GM19467 (cell line): ENCODE measurements at regions not wholly inside any gene's neighbourhood (a gene's known extent, or its start where the extent isn't known, plus 50 kb on each side); places are given as distances from the start of the nearest gene placed in this dataset.
"Not testable (repeated sequence)": the region's sequence is repeated elsewhere in the genome, so short reads cannot be mapped to it uniquely, and the experiment has no call there.

Experiments
- ATAC-seq: cut with Tn5 transposase; IDR thresholded peaks from one replicate; pipeline ENCODE4 v1.9.1; 2021; ENCODE audit warnings: mild to moderate bottlenecking, moderate library complexity; ENCODE audit not compliant: unreplicated experiment

DNA sequence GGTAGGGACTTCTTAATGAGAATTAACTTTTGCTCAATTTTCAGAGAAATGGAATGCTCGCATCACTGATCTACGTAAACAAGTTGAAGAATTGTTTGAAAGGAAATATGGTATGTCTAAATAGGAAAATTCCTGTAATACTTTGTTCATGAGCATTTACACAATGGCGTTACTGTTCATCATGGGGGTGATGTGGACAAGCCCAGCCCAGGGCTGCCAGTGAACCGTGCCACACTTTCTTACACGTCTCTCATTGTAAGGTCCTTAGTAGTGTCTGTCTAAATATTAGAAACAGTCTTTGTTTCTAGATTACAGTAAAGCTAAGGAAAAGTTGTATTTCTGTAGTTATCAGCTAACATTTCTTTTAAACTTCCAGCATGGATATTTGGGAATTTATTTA, 91.0 kb upstream of the SPDYE9 start:
- not testable (repeated sequence) for ATAC-seq

GRCh38 chr7:73175322-73175721, 89.5 kb upstream of the SPDYE9 start:
- ATAC-seq: not testable (repeated sequence)

DNA sequence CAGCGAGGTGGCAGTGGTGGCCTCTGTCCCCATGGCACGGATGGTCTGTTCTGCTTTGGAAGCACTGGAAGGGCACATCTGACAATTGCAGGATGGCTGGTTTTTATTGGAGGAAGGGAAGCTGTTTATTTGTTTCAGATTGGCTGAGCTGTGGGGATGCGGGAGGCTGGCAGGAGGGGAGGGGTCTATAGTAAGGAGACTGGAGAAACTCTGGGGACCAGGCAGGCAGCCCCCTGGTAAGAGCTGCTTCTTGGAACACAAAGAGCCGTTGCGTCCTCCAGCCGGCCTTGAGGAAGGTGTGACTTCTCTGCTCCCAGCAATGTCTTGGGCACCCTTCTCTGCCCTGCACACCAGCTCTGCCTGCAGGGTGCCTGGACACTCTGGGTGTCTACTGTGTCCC, 85.1 kb upstream of the SPDYE9 start:
- not testable (repeated sequence) for ATAC-seq

DNA sequence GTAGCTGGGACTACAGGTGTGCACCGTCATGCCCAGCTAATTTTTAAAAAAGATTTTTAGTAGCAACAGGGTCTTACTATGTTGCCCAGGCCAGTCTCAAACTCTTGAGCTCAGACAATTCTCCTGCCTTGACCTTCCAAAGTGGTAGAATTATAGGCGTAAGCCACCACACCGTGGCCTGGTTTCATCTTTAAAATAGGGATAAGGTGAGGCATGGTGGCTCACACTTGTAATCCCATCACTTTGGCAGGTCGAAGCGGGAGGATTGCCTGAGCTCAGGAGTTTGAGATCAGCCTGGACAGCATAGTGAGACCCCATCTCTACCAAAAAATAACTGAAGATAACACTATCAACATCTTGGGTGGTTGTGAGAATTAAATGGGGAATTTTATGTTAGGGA, 84.6 kb upstream of the SPDYE9 start:
- not testable (repeated sequence) for ATAC-seq

- ATAC-seq: not testable (repeated sequence)
These were observed 80.3 kb upstream of the SPDYE9 start for GRCh38 chr7:73166152-73166551.

GRCh38 chr7:73162680-73163079, 76.8 kb upstream of the SPDYE9 start:
- not testable (repeated sequence) for ATAC-seq

DNA sequence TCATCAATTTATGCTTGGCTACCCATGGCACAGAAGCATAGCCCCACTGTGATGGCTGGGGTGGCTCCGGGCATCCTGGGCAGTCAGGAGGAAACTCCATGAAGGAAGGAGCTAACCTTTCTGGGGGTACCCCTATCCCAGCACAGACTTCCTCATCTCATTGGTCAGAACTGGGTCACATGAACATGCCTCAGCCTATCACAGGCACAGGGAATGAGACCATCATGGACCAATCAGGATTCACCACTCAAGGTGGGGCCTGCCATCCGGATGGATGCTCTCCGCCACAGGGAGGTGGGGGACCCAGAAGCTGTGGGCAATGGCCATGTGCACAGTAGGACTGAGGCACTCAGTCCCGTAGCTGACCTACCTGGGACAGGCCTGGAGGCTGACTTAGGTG, 75.9 kb upstream of the SPDYE9 start:
- not testable (repeated sequence) for ATAC-seq

GRCh38 chr7:73157169-73157661, 71.4 kb upstream of the SPDYE9 start:
- not testable (repeated sequence) for ATAC-seq

- not testable (repeated sequence) for ATAC-seq
These were observed 70.8 kb upstream of the SPDYE9 start for GRCh38 chr7:73156510-73157168.

DNA sequence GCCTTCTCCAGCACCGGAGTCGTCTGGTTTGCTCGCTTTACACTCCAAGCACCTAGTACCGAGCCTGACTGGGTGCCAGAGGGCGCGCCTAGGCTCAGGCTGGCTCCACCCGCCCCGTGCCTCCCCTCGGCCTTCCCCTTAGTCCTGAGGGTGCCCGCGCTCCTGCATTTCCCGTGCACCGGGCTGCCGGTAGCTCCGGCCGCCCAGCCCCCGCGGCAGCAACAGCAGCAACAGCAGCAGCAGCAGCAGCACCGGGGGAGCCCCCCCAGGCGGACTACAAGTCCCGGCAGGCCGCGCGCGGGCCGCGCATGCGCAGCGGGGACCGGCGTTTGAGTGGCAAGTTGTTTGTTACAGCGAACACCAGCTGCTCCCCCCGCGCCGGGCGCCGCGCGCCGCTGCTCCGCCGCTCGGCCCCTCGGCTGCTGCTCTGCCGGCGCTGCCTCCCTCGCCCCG, 68.8 kb upstream of the SPDYE9 start:
- peak; percentile 92 for ATAC-seq

GRCh38 chr7:73153921-73154585, 68.2 kb upstream of the SPDYE9 start:
- ATAC-seq: not testable (repeated sequence)

DNA sequence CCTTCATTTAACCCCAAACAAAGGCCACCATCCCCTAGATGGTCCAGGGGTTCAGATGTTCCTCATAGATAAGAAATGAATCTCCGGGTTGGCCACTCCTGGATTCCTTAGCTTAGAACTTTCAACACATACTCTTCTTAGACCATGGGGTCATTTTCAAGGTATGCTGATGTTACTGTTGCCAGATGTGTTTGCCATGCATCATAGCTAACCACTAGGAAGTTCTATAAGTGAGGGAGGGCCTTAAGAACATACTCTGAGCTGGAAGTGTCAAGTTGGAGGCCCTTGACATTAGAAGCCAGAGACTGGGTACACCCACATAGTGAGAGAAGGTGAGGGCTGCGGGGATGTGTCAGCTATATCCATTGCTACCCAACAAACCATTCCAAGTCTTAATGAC, 62.7 kb upstream of the SPDYE9 start:
- not testable (repeated sequence) for ATAC-seq

DNA sequence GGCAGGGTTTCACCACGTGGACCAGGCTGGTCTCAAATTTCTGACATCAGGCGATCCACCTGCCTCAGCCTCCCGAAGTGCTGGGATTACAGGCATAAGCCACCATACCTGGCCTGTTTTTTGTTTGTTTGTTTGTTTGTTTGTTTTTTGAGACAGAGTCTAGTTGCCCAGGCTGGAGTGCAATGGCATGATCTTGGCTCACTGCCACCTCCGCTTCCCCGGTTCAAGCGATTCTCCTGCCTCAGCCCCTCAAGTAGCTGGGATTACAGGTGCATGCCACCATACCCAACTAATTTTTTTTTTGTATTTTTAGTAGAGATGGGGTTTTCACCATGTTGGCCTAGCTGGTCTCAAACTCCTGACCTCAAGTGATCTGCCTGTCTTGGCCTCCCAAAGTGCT, 61.8 kb upstream of the SPDYE9 start:
- not testable (repeated sequence) for ATAC-seq

DNA sequence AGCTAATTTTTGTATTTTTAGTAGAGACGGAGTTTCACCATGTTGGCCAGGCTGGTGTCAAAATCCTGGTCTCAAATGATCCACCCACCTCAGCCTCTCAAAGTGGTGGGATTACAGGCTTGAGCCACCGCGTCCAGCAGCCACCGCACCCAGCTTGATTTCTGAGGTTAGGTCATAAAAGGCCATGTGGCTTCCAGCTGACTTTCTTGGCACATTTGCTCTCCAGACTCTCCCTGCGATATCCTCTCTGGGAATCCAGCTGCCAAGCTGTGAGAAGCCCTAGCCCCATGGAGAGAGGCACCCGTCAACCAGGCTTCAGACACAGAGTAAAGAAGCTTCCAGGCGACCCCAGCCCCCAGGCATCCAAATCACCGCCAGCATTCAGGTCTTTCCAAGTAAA, 58.2 kb upstream of the SPDYE9 start:
- not testable (repeated sequence) for ATAC-seq

DNA sequence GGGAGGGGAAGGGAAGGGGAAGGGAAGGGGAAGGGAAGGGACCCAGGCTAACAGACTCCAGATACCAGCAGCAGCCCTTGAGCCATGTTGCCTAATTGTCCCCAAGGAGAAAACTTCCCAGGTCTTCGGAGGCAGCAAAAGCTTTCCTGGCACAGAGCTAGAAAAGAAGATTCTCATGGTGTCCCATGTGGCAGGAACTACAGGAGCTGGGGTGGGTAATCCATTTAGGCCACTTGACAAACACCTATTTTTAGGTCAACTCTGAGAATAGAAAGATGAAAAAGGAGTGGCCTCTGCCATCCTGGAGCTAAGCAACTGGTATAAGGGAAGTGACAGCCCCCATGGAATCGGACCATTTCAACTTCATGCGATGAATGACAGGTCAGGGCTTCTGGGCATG, 52.1 kb upstream of the SPDYE9 start:
- not testable (repeated sequence) for ATAC-seq
